Lung (tissue), 11 donors: ENCODE measurements at regions not wholly inside any gene's neighbourhood (a gene's known extent, or its start where the extent isn't known, plus 50 kb on each side); places are given as distances from the start of the nearest gene placed in this dataset.

Experiments
- ATAC-seq: fragments of 200-7000 bp; cut with Tn5 transposase; one replicate; pipeline ENCODE4 v1.9.1; 2020; ENCODE audit warnings: moderate number of reproducible peaks; ENCODE audit not compliant: insufficient read depth, low FRiP score
- DNase-seq, 3 donors: peaks; one replicate each; pipeline ENCODE4 v3.0.0-alpha.2; 2013 to 2017
- H3K27ac ChIP-seq, 2 donors: one replicate each; pipeline ENCODE4 v1.5.1; 2013; ENCODE audit warnings: mild to moderate bottlenecking in 2 of 2, moderate library complexity in 2 of 2, control low read depth in 1 of 2, inconsistent platforms in 1 of 2, low read depth in 1 of 2, low read length in 1 of 2
- H3K27me3 ChIP-seq, 3 donors: one replicate each; pipeline ENCODE4 v1.5.1; 2013; ENCODE audit warnings: low read length in 2 of 3; ENCODE audit not compliant: control insufficient read depth in 3 of 3, insufficient read depth in 3 of 3
- H3K36me3 ChIP-seq, 4 donors: one replicate each; pipeline ENCODE4 v1.5.1; 2013; ENCODE audit warnings: low read length in 4 of 4, mild to moderate bottlenecking in 1 of 4, moderate library complexity in 1 of 4; ENCODE audit not compliant: control insufficient read depth in 4 of 4, insufficient read depth in 4 of 4
- H3K4me1 ChIP-seq, 5 donors: one replicate each; pipeline ENCODE4 v1.5.1; 2013; ENCODE audit warnings: low read length in 5 of 5, mild to moderate bottlenecking in 2 of 5, moderate library complexity in 1 of 5; ENCODE audit not compliant: control insufficient read depth in 5 of 5, insufficient read depth in 5 of 5
- H3K4me3 ChIP-seq: one replicate; pipeline ENCODE4 v1.5.1; 2013; ENCODE audit warnings: mild to moderate bottlenecking, control low read depth, moderate library complexity
- H3K9ac ChIP-seq, 2 donors: one replicate each; pipeline ENCODE4 v1.5.1; 2013; ENCODE audit warnings: low read length in 2 of 2, control low read depth in 1 of 2; ENCODE audit not compliant: insufficient read depth in 1 of 2
- H3K9me3 ChIP-seq, 4 donors: one replicate each; pipeline ENCODE4 v1.5.1; 2013; ENCODE audit warnings: low read length in 3 of 4, mild to moderate bottlenecking in 1 of 4, moderate library complexity in 1 of 4; ENCODE audit not compliant: control insufficient read depth in 4 of 4, insufficient read depth in 3 of 4
- WGBS, 2 donors: extraction: QIAGEN DNeasy Blood & Tissue Kit; methylation state at CpG; one replicate each; pipeline ENCODE4 v1.1.7; 2013; 5-methylcytosine and 5-hydroxymethylcytosine counted together
- TF ChIP-seq, protein P1 (sequence below): IDR thresholded peaks from 2 replicates; pipeline ENCODE4 v1.5.1; 2012; ENCODE audit warnings: mild to moderate bottlenecking; ENCODE audit errors: control extremely low read depth, extremely low read depth
- donor health status: control.
- donor health status: control.
- donor health status: Bipolar disorder and iron deficiency.
- donor health status: healthy.
- donor health status: DM: yes; HTN: yes; CAD: no.

DNA sequence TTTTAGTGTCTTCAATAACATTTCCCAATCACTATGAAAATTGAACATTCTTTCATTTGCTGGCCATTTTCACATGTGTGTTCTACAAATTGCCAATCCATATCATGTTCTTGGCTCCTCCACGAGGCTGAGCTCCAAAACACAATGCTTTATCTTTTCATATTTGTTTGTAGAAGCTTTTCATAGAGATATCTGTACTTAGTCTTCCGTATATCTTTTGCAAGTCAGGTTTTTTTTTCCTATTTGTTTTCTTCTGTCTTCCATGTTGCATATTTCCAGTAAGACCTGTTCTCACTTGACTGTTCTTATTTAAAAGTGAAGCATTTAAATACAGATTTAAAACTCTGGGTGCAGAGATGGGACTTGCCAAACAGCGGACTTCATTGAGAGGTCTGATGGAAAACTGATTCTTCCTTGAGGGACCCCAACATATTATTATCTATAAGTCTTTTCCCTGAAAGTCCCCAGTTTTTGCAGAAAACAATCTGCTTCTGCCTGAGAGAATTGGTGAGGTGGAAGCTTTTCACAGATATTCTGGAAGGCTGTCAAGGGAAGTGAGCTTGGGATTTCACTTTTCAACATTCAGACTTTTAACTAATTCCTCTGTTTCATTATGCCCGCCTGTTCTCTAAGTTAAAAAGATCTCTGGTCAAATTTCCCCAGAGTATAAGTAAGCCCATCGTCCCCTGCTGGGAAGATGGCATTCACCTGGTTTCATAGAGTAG lies 77.8 kb upstream of the KCNMB2 start:
- Histone ChIP-seq H3K9ac (no peak overlapping the region), H3K27ac (no peak overlapping the region), H3K27me3 (peaks cover 0 to under 1% (median 0%) of the 10 kb centered on the region in 3 donors), H3K4me1 (peaks cover 0 to 38% (median 0%) of the 10 kb centered on the region in 5 donors), H3K9me3 (peaks cover 0 to 2% (median 0%) of the 10 kb centered on the region in 4 donors), H3K4me3 (no peak overlapping the region), H3K36me3 (no peaks in the 10 kb centered on the region)
- WGBS, 2 donors = 77 to 79% methylated on average over 5 of the region's 5 CpGs
- ATAC-seq (no peak), DNase-seq (no peak)
- TF ChIP-seq, protein P1, sequence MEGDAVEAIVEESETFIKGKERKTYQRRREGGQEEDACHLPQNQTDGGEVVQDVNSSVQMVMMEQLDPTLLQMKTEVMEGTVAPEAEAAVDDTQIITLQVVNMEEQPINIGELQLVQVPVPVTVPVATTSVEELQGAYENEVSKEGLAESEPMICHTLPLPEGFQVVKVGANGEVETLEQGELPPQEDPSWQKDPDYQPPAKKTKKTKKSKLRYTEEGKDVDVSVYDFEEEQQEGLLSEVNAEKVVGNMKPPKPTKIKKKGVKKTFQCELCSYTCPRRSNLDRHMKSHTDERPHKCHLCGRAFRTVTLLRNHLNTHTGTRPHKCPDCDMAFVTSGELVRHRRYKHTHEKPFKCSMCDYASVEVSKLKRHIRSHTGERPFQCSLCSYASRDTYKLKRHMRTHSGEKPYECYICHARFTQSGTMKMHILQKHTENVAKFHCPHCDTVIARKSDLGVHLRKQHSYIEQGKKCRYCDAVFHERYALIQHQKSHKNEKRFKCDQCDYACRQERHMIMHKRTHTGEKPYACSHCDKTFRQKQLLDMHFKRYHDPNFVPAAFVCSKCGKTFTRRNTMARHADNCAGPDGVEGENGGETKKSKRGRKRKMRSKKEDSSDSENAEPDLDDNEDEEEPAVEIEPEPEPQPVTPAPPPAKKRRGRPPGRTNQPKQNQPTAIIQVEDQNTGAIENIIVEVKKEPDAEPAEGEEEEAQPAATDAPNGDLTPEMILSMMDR = no peak

DNA sequence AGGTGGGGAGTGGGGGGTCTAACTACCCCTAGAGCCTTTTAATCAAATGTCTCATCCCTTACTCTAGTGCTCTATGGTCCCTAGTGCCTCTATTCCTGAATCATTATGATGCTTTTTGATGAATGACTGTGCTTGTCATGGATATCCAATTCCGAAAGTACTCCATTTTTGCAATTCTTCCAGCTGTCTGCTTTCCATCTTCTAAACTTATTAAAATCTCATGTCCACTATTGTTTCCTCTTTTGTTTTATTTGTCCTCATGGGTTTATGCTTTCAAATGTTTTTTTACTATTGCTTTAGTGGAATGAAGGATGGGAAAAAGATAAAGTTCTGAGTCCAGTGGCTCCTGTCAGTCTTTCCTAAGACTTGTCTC lies 77.2 kb upstream of the KCNMB2 start:
- ATAC-seq (no peak), DNase-seq (no peak)
- H3K27me3 ChIP-seq = peaks cover 0 to 3% (median 0%) of the 10 kb centered on the region in 3 donors
- TF ChIP-seq, protein P1 = no peak
- H3K4me3 ChIP-seq = no peak overlapping the region
- peaks cover 0 to 38% (median 0%) of the 10 kb centered on the region in 5 donors for H3K4me1 ChIP-seq
- H3K36me3 ChIP-seq = no peaks in the 10 kb centered on the region
- no peak overlapping the region for H3K9ac ChIP-seq
- WGBS, 2 donors = 81 to 84% methylated on average over 1 of the region's 1 CpG
- no peak overlapping the region for H3K27ac ChIP-seq
- peaks cover 0 to 2% (median 0%) of the 10 kb centered on the region in 4 donors for H3K9me3 ChIP-seq

DNA sequence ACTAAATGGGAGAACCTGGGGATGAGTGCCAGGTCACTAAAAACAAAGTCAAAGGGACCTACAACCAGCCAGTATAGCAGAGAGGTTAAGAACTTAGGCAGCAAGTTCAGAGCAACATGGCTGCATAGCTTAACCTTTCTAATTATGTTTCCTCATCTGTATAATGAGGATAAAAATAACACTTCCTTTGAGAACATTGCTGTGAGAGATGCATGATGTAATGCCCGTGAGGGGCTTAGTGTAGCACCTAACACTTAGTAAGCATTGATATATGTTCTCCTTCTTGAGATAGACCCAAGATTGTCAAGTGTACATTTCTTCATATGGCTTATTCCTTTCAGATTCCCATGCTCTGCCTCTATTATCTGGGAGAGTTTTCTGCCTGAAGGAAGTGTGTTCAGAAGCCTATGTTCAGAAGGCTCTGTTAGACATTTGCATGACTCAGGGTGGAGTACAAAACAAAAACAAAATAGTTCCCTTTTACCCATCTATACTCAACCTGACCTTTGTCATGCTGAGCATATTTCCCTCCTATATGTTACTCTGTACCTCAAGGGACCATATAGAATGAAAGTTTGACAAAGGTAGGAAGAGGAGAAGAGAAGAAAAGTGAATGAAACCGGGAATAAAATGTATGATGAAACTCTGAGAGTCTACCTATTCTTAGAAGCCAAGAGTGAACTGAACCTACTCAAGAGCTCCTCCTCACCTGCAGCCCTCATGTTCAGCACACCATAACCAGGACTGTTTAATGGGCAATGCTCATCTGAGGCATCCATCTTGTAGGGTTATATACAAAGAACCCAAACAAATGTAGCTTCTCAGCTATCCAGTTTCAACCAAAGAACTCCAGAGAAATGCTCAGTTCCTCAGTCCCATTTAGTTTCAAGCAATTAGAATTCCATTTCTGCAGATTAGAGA lies 70.7 kb upstream of the KCNMB2 start:
- Histone ChIP-seq H3K4me3 (no peak overlapping the region), H3K4me1 (no peaks in the 10 kb centered on the region), H3K27ac (no peak overlapping the region), H3K36me3 (no peaks in the 10 kb centered on the region), H3K9ac (no peak overlapping the region), H3K9me3 (peaks cover 0 to 2% (median 0%) of the 10 kb centered on the region in 4 donors), H3K27me3 (peaks cover 0 to 3% (median 0%) of the 10 kb centered on the region in 3 donors)
- WGBS, 2 donors = 36 to 85% methylated on average over 2 of the region's 2 CpGs
- DNase-seq (no peak), ATAC-seq (no peak)
- TF ChIP-seq, protein P1 = no peak
